ENCODE measurements at regions not wholly inside any gene's neighbourhood (a gene's known extent, or its start where the extent isn't known, plus 50 kb on each side); places are given as distances from the start of the nearest gene placed in this dataset.

DNA sequence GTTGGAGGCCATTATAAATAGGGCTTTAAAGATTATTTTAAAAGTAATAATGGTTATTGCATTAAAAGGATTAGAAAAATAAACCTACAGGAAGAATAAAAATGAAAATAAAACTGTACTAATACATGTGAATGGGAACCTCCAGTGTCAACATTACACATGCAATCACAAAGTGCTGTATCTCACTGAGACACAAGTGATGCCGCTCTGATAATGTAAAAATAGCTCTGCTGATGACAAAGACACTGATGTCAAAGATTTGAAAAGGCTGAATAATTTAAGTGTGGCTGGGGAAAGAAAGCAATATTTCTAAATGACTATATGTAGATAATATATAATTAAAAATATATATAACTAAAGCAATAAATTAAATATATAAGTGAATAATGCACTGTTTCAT is 129.1 kb upstream of the RAP2B start:
- no peaks in the 10 kb centered on the region for H3K27me3 ChIP-seq (ENCODE audit: control insufficient read depth, insufficient read depth, low read length)
- TF ChIP-seq, protein P1, sequence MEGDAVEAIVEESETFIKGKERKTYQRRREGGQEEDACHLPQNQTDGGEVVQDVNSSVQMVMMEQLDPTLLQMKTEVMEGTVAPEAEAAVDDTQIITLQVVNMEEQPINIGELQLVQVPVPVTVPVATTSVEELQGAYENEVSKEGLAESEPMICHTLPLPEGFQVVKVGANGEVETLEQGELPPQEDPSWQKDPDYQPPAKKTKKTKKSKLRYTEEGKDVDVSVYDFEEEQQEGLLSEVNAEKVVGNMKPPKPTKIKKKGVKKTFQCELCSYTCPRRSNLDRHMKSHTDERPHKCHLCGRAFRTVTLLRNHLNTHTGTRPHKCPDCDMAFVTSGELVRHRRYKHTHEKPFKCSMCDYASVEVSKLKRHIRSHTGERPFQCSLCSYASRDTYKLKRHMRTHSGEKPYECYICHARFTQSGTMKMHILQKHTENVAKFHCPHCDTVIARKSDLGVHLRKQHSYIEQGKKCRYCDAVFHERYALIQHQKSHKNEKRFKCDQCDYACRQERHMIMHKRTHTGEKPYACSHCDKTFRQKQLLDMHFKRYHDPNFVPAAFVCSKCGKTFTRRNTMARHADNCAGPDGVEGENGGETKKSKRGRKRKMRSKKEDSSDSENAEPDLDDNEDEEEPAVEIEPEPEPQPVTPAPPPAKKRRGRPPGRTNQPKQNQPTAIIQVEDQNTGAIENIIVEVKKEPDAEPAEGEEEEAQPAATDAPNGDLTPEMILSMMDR (IDR thresholded peaks at IDR 0.05; ENCODE audit: insufficient read depth, low read length, poor library complexity, severe bottlenecking): no peak
- no peak overlapping the region for H3K4me3 ChIP-seq (ENCODE audit: low read depth, low read length)
- no peak for DNase-seq (ENCODE audit: low read depth)
- no peaks in the 10 kb centered on the region for H3K36me3 ChIP-seq (ENCODE audit: control insufficient read depth, insufficient read depth, low read length)

DNA sequence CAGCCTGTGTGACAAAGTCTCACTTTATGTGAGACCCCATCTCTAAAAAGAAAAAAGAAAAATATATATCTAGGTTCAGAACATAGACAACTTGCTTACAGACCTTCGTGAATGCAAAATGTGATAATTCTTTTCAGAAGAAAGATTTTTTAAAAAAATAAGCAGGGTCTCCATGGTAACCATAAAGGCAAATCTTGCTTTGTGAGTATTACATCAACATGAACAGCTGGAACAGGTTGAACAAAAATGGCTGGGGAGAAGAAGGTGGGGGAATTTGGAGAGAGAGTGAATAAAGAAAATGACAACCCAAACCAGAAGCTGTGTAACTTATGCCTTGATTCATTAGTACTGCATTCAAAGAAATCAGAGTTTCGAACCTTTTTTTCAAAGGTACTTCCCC is 125.2 kb upstream of the RAP2B start:
- H3K27me3 ChIP-seq (ENCODE audit: control insufficient read depth, insufficient read depth, low read length): no peaks in the 10 kb centered on the region
- H3K36me3 ChIP-seq (ENCODE audit: control insufficient read depth, insufficient read depth, low read length): no peaks in the 10 kb centered on the region
- TF ChIP-seq, protein P1 (IDR thresholded peaks at IDR 0.05; ENCODE audit: insufficient read depth, low read length, poor library complexity, severe bottlenecking): no peak
- no peak for DNase-seq (ENCODE audit: low read depth)
- H3K4me3 ChIP-seq (ENCODE audit: low read depth, low read length): no peak overlapping the region

DNA sequence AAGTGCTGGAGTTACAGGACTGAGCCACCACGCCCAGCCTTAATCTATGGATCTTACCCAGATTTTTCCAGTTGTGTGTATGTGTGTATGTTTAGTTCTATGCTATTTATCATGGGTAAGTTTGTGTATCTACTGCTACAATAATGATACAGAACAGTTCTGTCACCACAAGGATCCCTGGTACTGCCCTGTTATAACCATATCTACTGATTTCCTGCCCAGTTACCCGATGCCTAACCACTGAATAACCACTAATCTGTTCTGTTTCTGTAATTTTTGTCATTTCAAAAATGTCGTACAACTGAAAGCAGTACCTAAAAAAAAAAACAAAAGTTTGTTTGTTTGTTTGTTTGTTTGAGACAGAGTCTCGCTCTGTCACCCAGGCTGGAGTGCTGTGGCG is 123.7 kb upstream of the RAP2B start:
- Histone ChIP-seq H3K4me3 (ENCODE audit: low read depth, low read length) (no peak overlapping the region), H3K36me3 (ENCODE audit: control insufficient read depth, insufficient read depth, low read length) (no peaks in the 10 kb centered on the region), H3K27me3 (ENCODE audit: control insufficient read depth, insufficient read depth, low read length) (no peaks in the 10 kb centered on the region)
- no peak for DNase-seq (ENCODE audit: low read depth)
- TF ChIP-seq, protein P1 (IDR thresholded peaks at IDR 0.05; ENCODE audit: insufficient read depth, low read length, poor library complexity, severe bottlenecking): no peak

- no peaks in the 10 kb centered on the region for H3K27me3 ChIP-seq (ENCODE audit: control insufficient read depth, insufficient read depth, low read length)
- H3K4me3 ChIP-seq (ENCODE audit: low read depth, low read length): no peak overlapping the region
- TF ChIP-seq, protein P1 (IDR thresholded peaks at IDR 0.05; ENCODE audit: insufficient read depth, low read length, poor library complexity, severe bottlenecking): no peak
- no peaks in the 10 kb centered on the region for H3K36me3 ChIP-seq (ENCODE audit: control insufficient read depth, insufficient read depth, low read length)
- no peak for DNase-seq (ENCODE audit: low read depth)
These were observed 123.2 kb upstream of the RAP2B start for GRCh38 chr3:153038779-153039178.

- TF ChIP-seq, protein P1 (IDR thresholded peaks at IDR 0.05; ENCODE audit: insufficient read depth, low read length, poor library complexity, severe bottlenecking): no peak
- Histone ChIP-seq H3K27me3 (ENCODE audit: control insufficient read depth, insufficient read depth, low read length) (no peaks in the 10 kb centered on the region), H3K4me3 (ENCODE audit: low read depth, low read length) (no peak overlapping the region), H3K36me3 (ENCODE audit: control insufficient read depth, insufficient read depth, low read length) (no peaks in the 10 kb centered on the region)
- DNase-seq (ENCODE audit: low read depth): no peak
These were observed 120.8 kb upstream of the RAP2B start for GRCh38 chr3:153041181-153041580.

DNA sequence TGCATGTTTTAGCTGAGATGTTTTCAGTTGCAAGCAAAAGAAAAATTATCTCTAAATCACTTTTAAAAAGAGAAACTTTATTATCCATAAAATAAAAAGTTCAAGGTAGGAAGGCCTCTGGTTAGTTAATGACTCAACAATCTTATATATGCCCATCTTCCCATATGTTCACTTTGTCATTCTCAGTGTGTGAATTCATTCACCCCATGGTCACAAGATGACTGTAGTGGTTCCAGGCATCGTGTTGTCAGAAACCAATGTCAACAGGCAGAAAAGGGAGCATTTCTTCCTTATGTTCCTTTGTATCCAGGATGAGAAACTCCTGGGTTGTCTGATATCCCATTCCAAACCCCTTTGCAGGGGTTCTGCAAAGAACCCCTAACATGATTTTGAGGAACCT is 119.9 kb upstream of the RAP2B start:
- Histone ChIP-seq H3K36me3 (ENCODE audit: control insufficient read depth, insufficient read depth, low read length) (no peaks in the 10 kb centered on the region), H3K4me3 (ENCODE audit: low read depth, low read length) (no peak overlapping the region), H3K27me3 (ENCODE audit: control insufficient read depth, insufficient read depth, low read length) (no peaks in the 10 kb centered on the region)
- TF ChIP-seq, protein P1 (IDR thresholded peaks at IDR 0.05; ENCODE audit: insufficient read depth, low read length, poor library complexity, severe bottlenecking): no peak
- no peak for DNase-seq (ENCODE audit: low read depth)

Data from kidney epithelial cell (primary cell).